ENCODE measurements at regions not wholly inside any gene's neighbourhood (a gene's known extent, or its start where the extent isn't known, plus 50 kb on each side); places are given as distances from the start of the nearest gene placed in this dataset.
"Not testable (repeated sequence)": the region's sequence is repeated elsewhere in the genome, so short reads cannot be mapped to it uniquely, and the experiment has no call there.

- no peak for DNase-seq (ENCODE audit: low read depth)
- no peak overlapping the region for H3K4me3 ChIP-seq (ENCODE audit: low read depth, low read length)
- TF ChIP-seq, protein P1, sequence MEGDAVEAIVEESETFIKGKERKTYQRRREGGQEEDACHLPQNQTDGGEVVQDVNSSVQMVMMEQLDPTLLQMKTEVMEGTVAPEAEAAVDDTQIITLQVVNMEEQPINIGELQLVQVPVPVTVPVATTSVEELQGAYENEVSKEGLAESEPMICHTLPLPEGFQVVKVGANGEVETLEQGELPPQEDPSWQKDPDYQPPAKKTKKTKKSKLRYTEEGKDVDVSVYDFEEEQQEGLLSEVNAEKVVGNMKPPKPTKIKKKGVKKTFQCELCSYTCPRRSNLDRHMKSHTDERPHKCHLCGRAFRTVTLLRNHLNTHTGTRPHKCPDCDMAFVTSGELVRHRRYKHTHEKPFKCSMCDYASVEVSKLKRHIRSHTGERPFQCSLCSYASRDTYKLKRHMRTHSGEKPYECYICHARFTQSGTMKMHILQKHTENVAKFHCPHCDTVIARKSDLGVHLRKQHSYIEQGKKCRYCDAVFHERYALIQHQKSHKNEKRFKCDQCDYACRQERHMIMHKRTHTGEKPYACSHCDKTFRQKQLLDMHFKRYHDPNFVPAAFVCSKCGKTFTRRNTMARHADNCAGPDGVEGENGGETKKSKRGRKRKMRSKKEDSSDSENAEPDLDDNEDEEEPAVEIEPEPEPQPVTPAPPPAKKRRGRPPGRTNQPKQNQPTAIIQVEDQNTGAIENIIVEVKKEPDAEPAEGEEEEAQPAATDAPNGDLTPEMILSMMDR (IDR thresholded peaks at IDR 0.05; ENCODE audit: insufficient read depth, low read depth, low read length), result no peak
These were observed 91.1 kb downstream of the TNFRSF13B start for GRCh38 chr17:16880843-16881230.

GRCh38 chr17:16880121-16880842 lies 91.6 kb downstream of the TNFRSF13B start:
- DNase-seq (ENCODE audit: low read depth), result no peak
- no peak overlapping the region for H3K4me3 ChIP-seq (ENCODE audit: low read depth, low read length)
- TF ChIP-seq, protein P1 (IDR thresholded peaks at IDR 0.05; ENCODE audit: insufficient read depth, low read depth, low read length), result no peak

DNA sequence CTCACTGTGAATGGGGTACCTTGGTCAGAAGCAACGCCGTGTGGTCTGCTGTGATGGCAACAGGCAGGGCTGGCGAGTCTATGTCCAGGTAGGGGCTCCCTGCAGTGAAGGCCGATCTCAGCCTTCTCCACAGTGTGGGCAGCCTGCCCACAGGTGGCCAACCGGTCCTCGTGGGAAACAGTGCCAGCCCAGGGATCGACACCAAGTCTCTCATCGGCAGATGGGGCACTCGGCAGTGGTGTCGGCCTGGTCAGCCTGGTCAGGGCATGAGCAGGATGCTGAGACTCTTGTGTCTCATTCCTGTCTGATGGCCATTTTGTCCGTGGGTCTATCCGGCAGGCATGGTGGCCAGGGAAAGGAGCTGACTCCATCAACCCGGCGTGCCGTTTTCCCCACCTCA lies 92.2 kb downstream of the TNFRSF13B start:
- H3K4me3 ChIP-seq (ENCODE audit: low read depth, low read length), result no peak overlapping the region
- TF ChIP-seq, protein P1 (IDR thresholded peaks at IDR 0.05; ENCODE audit: insufficient read depth, low read depth, low read length), result no peak
- no peak for DNase-seq (ENCODE audit: low read depth)

GRCh38 chr17:16878606-16879005 lies 93.3 kb downstream of the TNFRSF13B start:
- no peak for DNase-seq (ENCODE audit: low read depth)
- TF ChIP-seq, protein P1 (IDR thresholded peaks at IDR 0.05; ENCODE audit: insufficient read depth, low read depth, low read length), result no peak
- H3K4me3 ChIP-seq (ENCODE audit: low read depth, low read length), result no peak overlapping the region

- H3K4me3 ChIP-seq (ENCODE audit: low read depth, low read length), result no peak overlapping the region
- DNase-seq (ENCODE audit: low read depth), result peak; percentile 60
- TF ChIP-seq, protein P1 (IDR thresholded peaks at IDR 0.05; ENCODE audit: insufficient read depth, low read depth, low read length), result no peak
These were observed 93.8 kb downstream of the TNFRSF13B start for GRCh38 chr17:16878084-16878483.

- no peak overlapping the region for H3K4me3 ChIP-seq (ENCODE audit: low read depth, low read length)
- TF ChIP-seq, protein P1 (IDR thresholded peaks at IDR 0.05; ENCODE audit: insufficient read depth, low read depth, low read length), result no peak
- DNase-seq (ENCODE audit: low read depth), result no peak
These were observed 94.8 kb downstream of the TNFRSF13B start for GRCh38 chr17:16877099-16877498.

GRCh38 chr17:16875662-16876061 lies 96.3 kb downstream of the TNFRSF13B start:
- H3K4me3 ChIP-seq (ENCODE audit: low read depth, low read length), result no peak overlapping the region
- TF ChIP-seq, protein P1 (IDR thresholded peaks at IDR 0.05; ENCODE audit: insufficient read depth, low read depth, low read length), result no peak
- DNase-seq (ENCODE audit: low read depth), result no peak

DNA sequence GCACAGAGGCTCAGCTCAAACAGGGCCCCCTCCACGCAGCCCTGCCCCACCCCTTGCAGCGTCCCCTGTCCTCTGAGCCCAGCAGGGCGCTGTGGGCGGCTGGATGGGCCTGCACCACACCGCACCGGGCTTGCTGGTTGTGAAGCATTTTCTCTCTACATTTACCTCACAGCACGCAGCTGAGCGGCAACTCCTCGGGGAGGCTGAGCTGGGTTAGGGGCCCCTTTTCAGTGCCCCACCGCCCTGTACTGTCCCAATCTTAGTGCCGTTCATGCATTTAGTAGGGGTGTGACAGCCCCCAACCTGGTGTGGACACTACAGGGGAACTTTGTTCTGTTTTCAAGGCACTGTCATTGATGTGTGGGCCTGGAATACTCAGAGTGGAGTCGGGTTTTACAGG lies 97.7 kb downstream of the TNFRSF13B start:
- not testable (repeated sequence) for DNase-seq (ENCODE audit: low read depth); H3K4me3 ChIP-seq (ENCODE audit: low read depth, low read length)
